LNCaP clone FGC (cell line): ENCODE measurements at regions not wholly inside any gene's neighbourhood (a gene's known extent, or its start where the extent isn't known, plus 50 kb on each side); places are given as distances from the start of the nearest gene placed in this dataset.
"Not testable (repeated sequence)": the region's sequence is repeated elsewhere in the genome, so short reads cannot be mapped to it uniquely, and the experiment has no call there.

Experiments used
- DNase-seq: peaks from one replicate; pipeline ENCODE4 v3.0.0-alpha.2; 2011; ENCODE audit warnings: low read depth
- H3K4me3 ChIP-seq: 2 replicates; pipeline ENCODE4 v1.5.1; 2011; ENCODE audit warnings: mild to moderate bottlenecking, low read depth, low read length, control low read depth
- CTCF ChIP-seq: IDR thresholded peaks from 2 replicates; pipeline ENCODE4 v1.5.1; 2012; ENCODE audit warnings: mild to moderate bottlenecking; ENCODE audit not compliant: control insufficient read depth, insufficient read depth; ENCODE audit errors: extremely low read depth

- H3K4me3 ChIP-seq = no peak overlapping the region
- TF ChIP-seq CTCF = no peak
- no peak for DNase-seq
Measured at GRCh38 chr4:112708772-112709171, 71.8 kb downstream of the LARP7 start.

GRCh38 chr4:112714922-112715901 lies 78.3 kb downstream of the LARP7 start:
- DNase-seq = no peak
- no peak overlapping the region for H3K4me3 ChIP-seq
- TF ChIP-seq CTCF = no peak

- no peak for DNase-seq
- H3K4me3 ChIP-seq = no peak overlapping the region
- TF ChIP-seq CTCF = no peak
Measured at GRCh38 chr4:112717856-112718255, 80.9 kb downstream of the LARP7 start.

- no peak overlapping the region for H3K4me3 ChIP-seq
- no peak for TF ChIP-seq CTCF
- no peak for DNase-seq
Measured at GRCh38 chr4:112721627-112722026, 84.7 kb downstream of the LARP7 start.

GRCh38 chr4:112726041-112726440 lies 89.1 kb downstream of the LARP7 start:
- no peak for TF ChIP-seq CTCF
- H3K4me3 ChIP-seq = no peak overlapping the region
- DNase-seq = peak; percentile 19

GRCh38 chr4:112727728-112728127 lies 90.8 kb downstream of the LARP7 start:
- DNase-seq = not testable (repeated sequence)

GRCh38 chr4:112731715-112732114 lies 94.8 kb downstream of the LARP7 start:
- no peak for TF ChIP-seq CTCF
- no peak overlapping the region for H3K4me3 ChIP-seq
- no peak for DNase-seq

More at GRCh38 chr4:112727728-112728127, 90.8 kb downstream of the LARP7 start:
- H3K4me3 ChIP-seq = not testable (repeated sequence)
